ENCODE measurements at regions not wholly inside any gene's neighbourhood (a gene's known extent, or its start where the extent isn't known, plus 50 kb on each side); places are given as distances from the start of the nearest gene placed in this dataset.

GRCh38 chr2:78896536-78896935 is 129.0 kb upstream of the REG3G start:
- no peak overlapping the region for H3K4me3 ChIP-seq (ENCODE audit: low read length)
- ChIA-PET POLR2A (no interaction called here), CTCF (no interaction called here)
- H3K9me3 ChIP-seq (ENCODE audit: control insufficient read depth in 2 of 3, low read length in 3 of 3): no peaks in the 10 kb centered on the region
- Mint-ChIP-seq H3K9me3 (peaks cover 0 to 23% (median 5%) of the 10 kb centered on the region in 11 donors), H3K27ac (no peak overlapping the region), H3K4me3 (no peak overlapping the region), H3K36me3 (peaks cover 0 to 4% (median 0%) of the 10 kb centered on the region in 5 donors), H3K4me1 (no peaks in the 10 kb centered on the region), H3K27me3 (no peaks in the 10 kb centered on the region)
- H3K36me3 ChIP-seq (ENCODE audit: control insufficient read depth in 2 of 3, insufficient read depth in 3 of 3, low read length in 3 of 3): no peaks in the 10 kb centered on the region
- no peak overlapping the region for H3K27ac ChIP-seq (ENCODE audit: low read depth, low read length)
- H3K27me3 ChIP-seq (ENCODE audit: control insufficient read depth in 2 of 2, insufficient read depth in 2 of 2, low read length in 2 of 2): no peaks in the 10 kb centered on the region
- H3K4me1 ChIP-seq (ENCODE audit: control insufficient read depth in 2 of 2, insufficient read depth in 2 of 2, low read length in 2 of 2): no peaks in the 10 kb centered on the region
- ATAC-seq (no peak), DNase-seq (no peak)
- intact Hi-C loops (cut with micrococcal nuclease): no loop called here

- POLR2A ChIA-PET: no interaction called here
- no peak for DNase-seq
- H3K9me3 ChIP-seq (ENCODE audit: control insufficient read depth in 2 of 3, low read length in 3 of 3): no peaks in the 10 kb centered on the region
- H3K36me3 Mint-ChIP-seq: no peaks in the 10 kb centered on the region
- H3K27ac ChIP-seq (ENCODE audit: low read depth, low read length): no peak overlapping the region
- H3K27me3 Mint-ChIP-seq: no peaks in the 10 kb centered on the region
- intact Hi-C loops (cut with micrococcal nuclease): no loop called here
- ATAC-seq: no peak
- H3K27ac Mint-ChIP-seq: no peak overlapping the region
- CTCF ChIA-PET: interaction anchor here (0.7 kb wide), 1 partner anchor 649 kb away, joined by 3 read pairs; no protein-coding TSS in a partner anchor
- no peak overlapping the region for H3K4me3 Mint-ChIP-seq
- H3K4me3 ChIP-seq (ENCODE audit: low read length): no peak overlapping the region
- no peaks in the 10 kb centered on the region for H3K27me3 ChIP-seq (ENCODE audit: control insufficient read depth in 2 of 2, insufficient read depth in 2 of 2, low read length in 2 of 2)
- no peaks in the 10 kb centered on the region for H3K36me3 ChIP-seq (ENCODE audit: control insufficient read depth in 2 of 3, insufficient read depth in 3 of 3, low read length in 3 of 3)
- no peaks in the 10 kb centered on the region for H3K4me1 Mint-ChIP-seq
- no peaks in the 10 kb centered on the region for H3K4me1 ChIP-seq (ENCODE audit: control insufficient read depth in 2 of 2, insufficient read depth in 2 of 2, low read length in 2 of 2)
- H3K9me3 Mint-ChIP-seq: peaks cover 0 to 14% (median 5%) of the 10 kb centered on the region in 11 donors
Measured at GRCh38 chr2:78907089-78907488, 118.4 kb upstream of the REG3G start.

- DNase-seq: no peak
- H3K4me1 ChIP-seq (ENCODE audit: control insufficient read depth in 2 of 2, insufficient read depth in 2 of 2, low read length in 2 of 2): no peaks in the 10 kb centered on the region
- CTCF ChIA-PET: no interaction called here
- no peak overlapping the region for H3K27ac Mint-ChIP-seq
- no peak for ATAC-seq
- no peaks in the 10 kb centered on the region for H3K27me3 ChIP-seq (ENCODE audit: control insufficient read depth in 2 of 2, insufficient read depth in 2 of 2, low read length in 2 of 2)
- no peaks in the 10 kb centered on the region for H3K4me1 Mint-ChIP-seq
- POLR2A ChIA-PET: no interaction called here
- H3K9me3 Mint-ChIP-seq: peaks cover 0 to 22% (median 5%) of the 10 kb centered on the region in 11 donors
- H3K4me3 Mint-ChIP-seq: no peak overlapping the region
- H3K36me3 ChIP-seq (ENCODE audit: control insufficient read depth in 2 of 3, insufficient read depth in 3 of 3, low read length in 3 of 3): no peaks in the 10 kb centered on the region
- no peaks in the 10 kb centered on the region for H3K9me3 ChIP-seq (ENCODE audit: control insufficient read depth in 2 of 3, low read length in 3 of 3)
- H3K27me3 Mint-ChIP-seq: no peaks in the 10 kb centered on the region
- no peaks in the 10 kb centered on the region for H3K36me3 Mint-ChIP-seq
- intact Hi-C loops (cut with micrococcal nuclease): no loop called here
- no peak overlapping the region for H3K27ac ChIP-seq (ENCODE audit: low read depth, low read length)
- H3K4me3 ChIP-seq (ENCODE audit: low read length): no peak overlapping the region
Measured at GRCh38 chr2:78908973-78909372, 116.5 kb upstream of the REG3G start.

GRCh38 chr2:78910376-78910775 is 115.1 kb upstream of the REG3G start:
- DNase-seq: no peak
- Histone ChIP-seq H3K27me3 (ENCODE audit: control insufficient read depth in 2 of 2, insufficient read depth in 2 of 2, low read length in 2 of 2) (no peaks in the 10 kb centered on the region), H3K36me3 (ENCODE audit: control insufficient read depth in 2 of 3, insufficient read depth in 3 of 3, low read length in 3 of 3) (no peaks in the 10 kb centered on the region), H3K4me3 (ENCODE audit: low read length) (no peak overlapping the region), H3K4me1 (ENCODE audit: control insufficient read depth in 2 of 2, insufficient read depth in 2 of 2, low read length in 2 of 2) (no peaks in the 10 kb centered on the region), H3K9me3 (ENCODE audit: control insufficient read depth in 2 of 3, low read length in 3 of 3) (no peaks in the 10 kb centered on the region), H3K27ac (ENCODE audit: low read depth, low read length) (no peak overlapping the region)
- Mint-ChIP-seq H3K4me1 (no peaks in the 10 kb centered on the region), H3K27ac (no peak overlapping the region), H3K36me3 (no peaks in the 10 kb centered on the region), H3K27me3 (no peaks in the 10 kb centered on the region), H3K4me3 (no peak overlapping the region), H3K9me3 (peaks cover 0 to 27% (median 5%) of the 10 kb centered on the region in 11 donors)
- intact Hi-C loops (cut with micrococcal nuclease): no loop called here
- ChIA-PET POLR2A (no interaction called here), CTCF (no interaction called here)
- ATAC-seq: no peak

GRCh38 chr2:78913257-78913656 is 112.2 kb upstream of the REG3G start:
- POLR2A ChIA-PET: no interaction called here
- H3K9me3 Mint-ChIP-seq: peaks cover 0 to 22% (median 9%) of the 10 kb centered on the region in 11 donors
- H3K27me3 Mint-ChIP-seq: no peaks in the 10 kb centered on the region
- no peak overlapping the region for H3K4me3 Mint-ChIP-seq
- Histone ChIP-seq H3K4me1 (ENCODE audit: control insufficient read depth in 2 of 2, insufficient read depth in 2 of 2, low read length in 2 of 2) (no peaks in the 10 kb centered on the region), H3K36me3 (ENCODE audit: control insufficient read depth in 2 of 3, insufficient read depth in 3 of 3, low read length in 3 of 3) (no peaks in the 10 kb centered on the region), H3K27me3 (ENCODE audit: control insufficient read depth in 2 of 2, insufficient read depth in 2 of 2, low read length in 2 of 2) (no peaks in the 10 kb centered on the region), H3K4me3 (ENCODE audit: low read length) (no peak overlapping the region), H3K9me3 (ENCODE audit: control insufficient read depth in 2 of 3, low read length in 3 of 3) (no peaks in the 10 kb centered on the region), H3K27ac (ENCODE audit: low read depth, low read length) (no peak overlapping the region)
- no peaks in the 10 kb centered on the region for H3K36me3 Mint-ChIP-seq
- no peak for ATAC-seq
- CTCF ChIA-PET: no interaction called here
- intact Hi-C loops (cut with micrococcal nuclease): no loop called here
- no peak for DNase-seq
- no peak overlapping the region for H3K27ac Mint-ChIP-seq
- H3K4me1 Mint-ChIP-seq: no peaks in the 10 kb centered on the region

GRCh38 chr2:78925258-78925657 is 100.2 kb upstream of the REG3G start:
- H3K4me3 Mint-ChIP-seq: no peak overlapping the region
- Histone ChIP-seq H3K27me3 (ENCODE audit: control insufficient read depth in 2 of 2, insufficient read depth in 2 of 2, low read length in 2 of 2) (no peaks in the 10 kb centered on the region), H3K4me3 (ENCODE audit: low read length) (no peak overlapping the region), H3K36me3 (ENCODE audit: control insufficient read depth in 2 of 3, insufficient read depth in 3 of 3, low read length in 3 of 3) (no peaks in the 10 kb centered on the region), H3K4me1 (ENCODE audit: control insufficient read depth in 2 of 2, insufficient read depth in 2 of 2, low read length in 2 of 2) (no peaks in the 10 kb centered on the region), H3K9me3 (ENCODE audit: control insufficient read depth in 2 of 3, low read length in 3 of 3) (no peaks in the 10 kb centered on the region), H3K27ac (ENCODE audit: low read depth, low read length) (no peak overlapping the region)
- H3K27ac Mint-ChIP-seq: no peak overlapping the region
- H3K27me3 Mint-ChIP-seq: no peaks in the 10 kb centered on the region
- ChIA-PET POLR2A (no interaction called here), CTCF (no interaction called here)
- no peaks in the 10 kb centered on the region for H3K36me3 Mint-ChIP-seq
- H3K4me1 Mint-ChIP-seq: no peaks in the 10 kb centered on the region
- no peak for ATAC-seq
- no peak for DNase-seq
- peaks cover 1 to 29% (median 5%) of the 10 kb centered on the region in 11 donors for H3K9me3 Mint-ChIP-seq
- intact Hi-C loops (cut with micrococcal nuclease): no loop called here

GRCh38 chr2:78928502-78928901 is 97.0 kb upstream of the REG3G start:
- Mint-ChIP-seq H3K36me3 (no peaks in the 10 kb centered on the region), H3K27ac (no peak overlapping the region), H3K4me1 (no peaks in the 10 kb centered on the region), H3K9me3 (peaks cover 2 to 27% (median 5%) of the 10 kb centered on the region in 11 donors), H3K27me3 (no peaks in the 10 kb centered on the region), H3K4me3 (no peak overlapping the region)
- CTCF ChIA-PET: no interaction called here
- H3K4me3 ChIP-seq (ENCODE audit: low read length): no peak overlapping the region
- H3K27me3 ChIP-seq (ENCODE audit: control insufficient read depth in 2 of 2, insufficient read depth in 2 of 2, low read length in 2 of 2): no peaks in the 10 kb centered on the region
- H3K4me1 ChIP-seq (ENCODE audit: control insufficient read depth in 2 of 2, insufficient read depth in 2 of 2, low read length in 2 of 2): no peaks in the 10 kb centered on the region
- DNase-seq (no peak), ATAC-seq (no peak)
- POLR2A ChIA-PET: no interaction called here
- no peaks in the 10 kb centered on the region for H3K36me3 ChIP-seq (ENCODE audit: control insufficient read depth in 2 of 3, insufficient read depth in 3 of 3, low read length in 3 of 3)
- intact Hi-C loops (cut with micrococcal nuclease): no loop called here
- H3K9me3 ChIP-seq (ENCODE audit: control insufficient read depth in 2 of 3, low read length in 3 of 3): no peaks in the 10 kb centered on the region
- no peak overlapping the region for H3K27ac ChIP-seq (ENCODE audit: low read depth, low read length)
